HAP-1 (cell line): ENCODE measurements at regions not wholly inside any gene's neighbourhood (a gene's known extent, or its start where the extent isn't known, plus 50 kb on each side); places are given as distances from the start of the nearest gene placed in this dataset.
"Not testable (repeated sequence)": the region's sequence is repeated elsewhere in the genome, so short reads cannot be mapped to it uniquely, and the experiment has no call there.

Experiments
- DNase-seq, 2 experiments: peaks; one replicate each; pipeline ENCODE4 v3.0.0-alpha.2; 2016 to 2020; ENCODE audit warnings: low spot score in 2 of 2
- H3K27me3 ChIP-seq: fragments of 250-450 bp; sonication (Bioruptor Pico); 2 replicates; pipeline ENCODE4 v1.5.1; 2020; ENCODE audit warnings: low read depth, mild to moderate bottlenecking, moderate library complexity
- H3K36me3 ChIP-seq: fragments of 250-450 bp; sonication (Bioruptor Pico); replicated peaks from 2 replicates; pipeline ENCODE4 v1.5.1; 2020; ENCODE audit warnings: mild to moderate bottlenecking
- H3K4me1 ChIP-seq: fragments of 250-450 bp; sonication (Bioruptor Pico); 2 replicates; pipeline ENCODE4 v1.5.1; 2020; ENCODE audit warnings: mild to moderate bottlenecking
- H3K4me3 ChIP-seq: fragments of 250-450 bp; sonication (Bioruptor Pico); 2 replicates; pipeline ENCODE4 v1.5.1; 2020; ENCODE audit warnings: mild to moderate bottlenecking, moderate library complexity
- H3K9me3 ChIP-seq: fragments of 250-450 bp; sonication (Bioruptor Pico); 2 replicates; pipeline ENCODE4 v1.5.1; 2020; ENCODE audit warnings: mild to moderate bottlenecking, moderate library complexity
- in situ Hi-C: fragments of 300-500 bp; cut with MboI; formaldehyde crosslinking; loops from 3 replicates; pipeline ENCODE4 v1.14.3; 2020; ENCODE audit warnings: low sequenced_read_pairs, inconsistent platforms, mixed read lengths

DNA sequence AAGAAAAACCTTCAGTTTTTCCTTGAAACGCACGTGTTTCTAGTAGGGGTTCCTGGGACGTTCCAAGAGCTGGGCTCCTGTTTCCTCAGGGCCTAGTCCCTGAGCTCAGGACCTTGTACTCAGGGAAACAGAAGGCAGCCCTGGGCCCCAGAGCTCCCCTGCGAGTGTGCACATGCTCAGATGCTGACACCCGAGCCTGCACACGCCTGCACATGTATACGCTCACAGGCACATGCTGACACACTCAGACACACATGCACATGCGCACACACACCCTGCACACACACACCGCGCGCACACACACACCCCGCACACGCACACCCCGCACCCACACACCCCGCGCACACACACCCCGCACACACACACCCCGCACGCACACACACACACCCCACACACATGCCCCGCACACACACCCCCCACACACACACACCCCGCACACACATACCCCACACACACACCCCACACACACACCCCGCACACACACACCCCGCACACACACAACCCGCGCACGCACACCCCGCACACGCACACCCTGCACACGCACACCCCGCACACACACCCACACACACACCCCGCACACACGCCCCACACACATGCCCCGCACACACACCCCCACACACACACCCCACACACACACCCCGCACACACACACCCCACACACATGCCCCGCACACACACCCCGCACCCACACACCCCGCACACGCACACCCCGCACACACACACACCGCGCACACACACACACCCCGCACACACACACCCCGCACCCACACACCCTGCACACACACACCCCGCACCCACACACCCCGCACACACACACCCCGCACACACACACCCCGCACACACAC is 52.2 kb downstream of the CALML3 start:
- peak in 1 of 2 experiments; percentile 23 for DNase-seq
- no peak overlapping the region for H3K4me3 ChIP-seq
- H3K27me3 ChIP-seq, result no peaks in the 10 kb centered on the region
- H3K4me1 ChIP-seq, result no peaks in the 10 kb centered on the region
- in situ Hi-C loops, result no loop called here
- H3K36me3 ChIP-seq, result no peaks in the 10 kb centered on the region
- H3K9me3 ChIP-seq, result no peaks in the 10 kb centered on the region

DNA sequence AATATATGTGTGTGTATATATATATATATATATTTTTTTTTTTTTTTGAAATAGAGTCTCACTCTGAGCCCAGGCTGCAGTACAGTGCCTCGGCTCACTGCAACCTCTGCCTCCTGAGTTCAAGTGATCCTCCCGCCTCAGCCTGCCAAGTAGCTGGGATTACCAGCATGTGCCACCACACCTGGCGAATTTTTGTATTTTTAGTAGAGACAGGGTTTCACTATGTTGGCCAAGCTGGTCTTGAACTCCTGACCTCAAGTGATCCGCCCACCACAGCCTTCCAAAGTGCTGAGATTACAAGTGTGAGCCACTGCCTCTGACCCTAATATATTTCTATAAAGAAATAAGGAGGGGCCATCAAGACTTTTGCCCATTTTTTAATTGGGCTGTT is 55.3 kb downstream of the CALML3 start:
- H3K4me3 ChIP-seq, H3K27me3 ChIP-seq, H3K4me1 ChIP-seq, in situ Hi-C loops, H3K36me3 ChIP-seq, DNase-seq, H3K9me3 ChIP-seq: not testable (repeated sequence)

DNA sequence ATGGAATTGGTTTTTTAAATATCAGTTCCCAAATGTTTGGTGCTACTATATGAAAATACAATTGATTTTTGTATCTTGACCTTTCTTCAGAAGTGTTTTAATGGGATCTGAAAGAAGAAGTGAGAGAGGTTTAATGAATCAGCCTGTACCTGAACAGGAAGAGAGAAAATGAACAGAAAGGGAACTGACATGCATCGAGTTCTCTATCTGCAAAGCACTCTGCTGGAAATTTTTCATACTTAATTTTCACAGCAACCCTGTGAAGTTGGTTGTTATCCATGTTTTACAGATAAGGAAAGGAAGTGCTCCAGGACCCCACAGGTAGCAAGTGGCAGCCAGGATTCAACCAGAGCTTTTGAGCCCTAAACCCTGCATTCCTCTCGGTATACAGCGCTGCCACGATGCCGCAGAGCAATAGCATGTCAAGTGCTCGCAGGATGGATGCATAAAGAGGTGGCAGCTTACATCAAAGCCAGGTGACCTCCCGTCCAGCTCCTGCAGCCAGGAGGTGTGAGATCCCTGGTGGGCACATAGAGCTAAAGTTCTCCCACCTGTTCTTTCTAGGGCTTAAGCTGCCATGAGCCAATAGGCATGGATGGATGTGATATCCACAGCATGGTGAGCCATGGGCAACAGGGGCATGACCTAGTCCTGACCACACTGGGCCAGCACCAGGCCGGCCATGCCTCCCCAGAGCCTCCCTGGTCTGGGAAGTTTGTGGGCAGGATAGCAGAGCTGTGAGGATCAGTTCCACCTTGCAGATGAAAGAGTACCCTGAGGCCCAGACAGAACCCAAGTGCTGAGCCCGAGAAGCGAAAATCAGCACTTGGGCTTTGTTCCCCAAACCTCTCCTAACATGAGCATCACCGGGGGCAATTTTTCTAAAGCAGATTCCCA is 57.2 kb downstream of the CALML3 start:
- H3K27me3 ChIP-seq, result no peaks in the 10 kb centered on the region
- no peak for DNase-seq
- H3K9me3 ChIP-seq, result no peaks in the 10 kb centered on the region
- in situ Hi-C loops, result no loop called here
- no peaks in the 10 kb centered on the region for H3K4me1 ChIP-seq
- no peaks in the 10 kb centered on the region for H3K36me3 ChIP-seq
- no peak overlapping the region for H3K4me3 ChIP-seq

DNA sequence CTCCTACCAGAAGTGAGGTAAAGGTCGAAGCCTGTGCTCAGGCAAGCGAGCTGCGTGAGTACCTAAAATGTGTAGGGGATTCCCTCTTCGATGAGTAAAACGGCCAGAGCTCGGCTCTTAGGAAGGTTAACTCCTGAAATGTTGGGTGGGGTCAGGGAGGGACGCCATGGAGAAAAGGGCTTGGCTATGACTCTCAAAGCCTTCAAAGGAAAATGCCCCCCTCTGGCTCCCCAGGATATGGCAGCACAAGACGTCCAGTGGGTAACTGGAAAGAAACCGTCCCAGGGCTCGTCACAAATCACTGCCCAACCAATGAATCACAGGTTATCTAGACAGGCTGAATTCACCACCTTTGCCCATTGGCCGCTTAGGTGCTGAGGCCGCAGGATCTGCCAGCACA is 58.0 kb downstream of the CALML3 start:
- Histone ChIP-seq H3K4me3 (no peak overlapping the region), H3K27me3 (no peaks in the 10 kb centered on the region), H3K36me3 (no peaks in the 10 kb centered on the region), H3K9me3 (no peaks in the 10 kb centered on the region), H3K4me1 (no peaks in the 10 kb centered on the region)
- DNase-seq, result peak in 1 of 2 experiments; percentile 20
- in situ Hi-C loops, result no loop called here

DNA sequence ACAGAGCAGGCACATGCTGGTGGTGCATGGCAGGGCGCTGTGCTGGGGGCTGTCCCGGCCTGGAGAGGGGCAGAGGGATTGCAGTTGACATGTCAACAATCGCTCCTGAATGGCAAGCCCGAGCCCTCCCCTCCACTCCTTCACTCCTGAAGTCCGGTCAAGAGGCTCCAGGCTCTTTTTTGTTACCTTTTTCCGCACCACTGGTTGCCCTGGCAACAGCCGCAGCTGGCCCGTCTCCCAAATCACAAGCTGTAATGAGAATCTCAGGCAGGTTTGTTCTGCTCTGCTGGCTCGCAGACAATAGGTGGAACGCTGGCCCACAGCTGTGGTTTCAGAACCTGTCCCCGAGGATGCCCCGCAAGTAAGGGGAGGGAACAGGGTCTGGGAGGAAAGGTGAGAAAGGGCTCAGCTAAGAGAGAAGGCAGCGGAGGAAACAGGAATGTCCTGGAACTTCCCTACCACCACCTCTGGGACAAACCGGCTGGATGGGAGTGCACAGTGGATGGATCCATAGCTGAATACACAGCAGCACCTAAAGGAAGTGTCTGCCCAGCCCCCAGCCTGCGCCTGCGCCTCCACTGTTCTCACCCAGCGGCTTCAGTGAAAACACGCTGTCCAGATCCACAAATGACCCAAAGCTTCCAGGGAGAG is 58.9 kb downstream of the CALML3 start:
- H3K4me1 ChIP-seq, result no peaks in the 10 kb centered on the region
- no peaks in the 10 kb centered on the region for H3K36me3 ChIP-seq
- no peak overlapping the region for H3K4me3 ChIP-seq
- no peaks in the 10 kb centered on the region for H3K9me3 ChIP-seq
- in situ Hi-C loops, result no loop called here
- peak; percentile 13 to 61 for DNase-seq
- no peaks in the 10 kb centered on the region for H3K27me3 ChIP-seq

DNA sequence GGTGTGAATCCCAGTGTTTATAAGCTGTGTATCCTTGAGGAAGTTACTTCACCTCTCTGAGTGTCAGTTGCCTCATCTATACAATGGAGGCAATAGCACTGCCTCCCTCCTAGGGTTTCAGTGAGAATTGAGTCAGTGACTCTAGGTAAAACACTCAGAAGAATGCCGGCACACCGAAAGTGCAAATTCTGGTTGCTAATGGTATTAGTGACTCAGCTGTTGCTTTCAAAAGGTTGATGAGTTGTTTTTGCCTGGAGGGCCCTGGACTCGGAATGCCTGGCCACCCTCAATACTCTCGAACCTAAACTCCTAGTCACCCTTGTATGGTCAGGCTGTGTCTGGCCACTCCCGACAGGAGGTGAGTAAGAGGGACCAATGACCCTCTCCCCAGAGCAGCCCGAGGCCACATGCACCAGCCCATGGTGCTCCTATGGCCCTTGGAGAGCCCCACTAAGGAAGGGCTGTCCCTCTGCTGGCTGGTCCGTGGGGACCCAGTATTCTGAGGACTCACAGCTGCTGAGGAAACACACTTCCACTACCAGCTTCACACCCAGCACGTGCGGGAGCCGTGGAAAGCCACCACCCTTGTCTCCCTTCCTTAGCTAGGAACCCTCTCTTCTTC is 60.2 kb downstream of the CALML3 start:
- no peaks in the 10 kb centered on the region for H3K27me3 ChIP-seq
- H3K4me1 ChIP-seq, result no peaks in the 10 kb centered on the region
- no peaks in the 10 kb centered on the region for H3K9me3 ChIP-seq
- in situ Hi-C loops, result no loop called here
- no peak for DNase-seq
- H3K36me3 ChIP-seq, result no peaks in the 10 kb centered on the region
- no peak overlapping the region for H3K4me3 ChIP-seq

DNA sequence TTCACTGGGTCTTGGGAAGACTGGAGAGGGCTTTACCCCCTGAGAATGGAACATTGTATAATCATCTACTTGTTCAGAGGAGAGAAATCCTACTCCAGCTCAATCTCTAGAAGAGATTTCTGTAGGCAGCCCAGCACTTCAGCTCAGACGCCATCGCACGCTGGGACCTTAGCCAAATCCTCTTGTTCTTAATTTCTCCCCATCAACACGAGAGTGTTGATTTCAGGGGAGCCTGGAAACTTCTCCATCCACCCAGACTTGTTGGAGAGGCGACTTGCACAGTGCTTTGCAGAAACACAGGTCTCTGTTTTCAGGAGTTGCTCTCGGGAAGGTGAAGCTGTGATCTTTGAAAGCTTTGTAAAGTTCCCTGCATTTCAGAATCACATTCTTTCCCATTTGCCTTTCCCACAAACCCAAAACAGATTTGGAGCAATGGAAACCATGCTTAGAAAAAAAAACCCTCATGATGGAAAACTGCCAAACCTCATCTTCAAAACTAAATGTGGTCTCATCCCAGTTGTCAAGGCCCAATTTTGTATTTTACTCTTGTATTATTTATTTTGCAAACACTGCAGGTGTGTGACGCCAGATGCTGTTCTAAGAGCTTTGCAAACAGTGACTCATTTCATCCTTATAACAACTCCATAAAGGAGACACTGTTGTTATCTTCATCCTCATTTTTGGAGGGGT is 60.9 kb downstream of the CALML3 start:
- no peaks in the 10 kb centered on the region for H3K27me3 ChIP-seq
- no peak for DNase-seq
- H3K36me3 ChIP-seq, result no peaks in the 10 kb centered on the region
- no peaks in the 10 kb centered on the region for H3K9me3 ChIP-seq
- H3K4me1 ChIP-seq, result no peaks in the 10 kb centered on the region
- in situ Hi-C loops, result no loop called here
- no peak overlapping the region for H3K4me3 ChIP-seq

DNA sequence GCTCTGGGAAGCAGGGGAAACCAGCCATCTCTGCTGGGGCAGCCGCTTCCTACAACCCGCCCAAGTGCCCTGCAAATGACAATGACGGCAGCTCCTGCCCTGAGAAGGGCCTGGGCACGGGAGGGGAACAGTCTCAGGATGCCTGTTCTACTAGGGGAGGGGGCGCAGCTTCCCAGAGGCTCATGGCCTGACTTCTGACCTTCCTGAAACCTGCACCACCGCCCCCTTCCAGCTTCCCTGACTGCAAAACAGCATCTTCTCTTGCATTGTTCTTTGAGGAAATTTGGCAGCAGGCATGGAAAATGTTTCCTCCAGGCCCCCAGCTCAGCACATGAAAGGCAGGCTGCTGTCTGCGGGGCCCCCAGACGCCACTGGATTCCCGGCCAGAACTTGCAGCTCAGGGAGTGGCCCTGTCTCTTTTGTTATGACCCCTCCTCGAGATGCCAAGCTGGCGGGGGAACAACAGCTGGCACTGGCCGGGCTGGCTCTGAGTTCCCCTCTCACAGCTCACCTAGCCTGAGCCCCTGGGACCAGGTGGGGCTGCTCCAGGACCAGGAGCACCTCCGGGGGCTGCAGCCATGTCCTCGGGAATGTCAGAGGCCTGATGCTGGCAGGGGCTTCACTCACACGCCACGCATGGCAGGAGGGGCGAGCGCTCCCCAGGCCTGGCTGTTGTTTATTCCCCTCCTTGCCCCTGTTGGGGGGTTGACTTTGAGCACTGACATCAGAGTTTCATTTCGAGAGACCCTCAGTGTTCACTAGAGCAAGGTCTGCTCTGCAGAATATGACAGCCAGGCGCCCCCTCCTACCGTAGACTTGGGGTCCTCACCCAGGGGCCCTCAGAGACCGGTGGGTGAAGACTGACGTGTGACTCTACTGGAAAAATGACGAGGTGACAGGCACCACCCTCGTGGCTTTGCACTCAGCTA is 62.7 kb downstream of the CALML3 start:
- DNase-seq, result no peak
- H3K4me3 ChIP-seq, result no peak overlapping the region
- H3K9me3 ChIP-seq, result no peaks in the 10 kb centered on the region
- no peaks in the 10 kb centered on the region for H3K4me1 ChIP-seq
- in situ Hi-C loops, result no loop called here
- no peaks in the 10 kb centered on the region for H3K27me3 ChIP-seq
- no peaks in the 10 kb centered on the region for H3K36me3 ChIP-seq

DNA sequence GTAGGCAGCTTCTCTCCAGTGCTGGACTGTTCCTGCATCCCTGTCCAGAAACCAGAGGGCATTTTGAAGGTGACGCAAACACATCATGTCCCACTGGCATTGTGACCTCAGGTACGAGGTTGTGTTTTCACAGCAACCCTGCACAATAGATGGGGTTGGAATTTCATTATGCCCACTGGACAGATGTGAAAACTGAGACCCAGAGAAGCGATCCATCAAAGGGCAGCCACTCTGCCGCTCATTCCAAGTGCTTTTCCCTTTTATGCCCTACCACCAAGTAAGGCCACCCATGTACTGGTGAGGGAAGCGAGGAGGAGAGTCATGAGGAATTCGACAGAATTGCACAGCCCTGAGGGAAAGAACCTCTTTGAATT is 63.3 kb downstream of the CALML3 start:
- no peak overlapping the region for H3K4me3 ChIP-seq

DNA sequence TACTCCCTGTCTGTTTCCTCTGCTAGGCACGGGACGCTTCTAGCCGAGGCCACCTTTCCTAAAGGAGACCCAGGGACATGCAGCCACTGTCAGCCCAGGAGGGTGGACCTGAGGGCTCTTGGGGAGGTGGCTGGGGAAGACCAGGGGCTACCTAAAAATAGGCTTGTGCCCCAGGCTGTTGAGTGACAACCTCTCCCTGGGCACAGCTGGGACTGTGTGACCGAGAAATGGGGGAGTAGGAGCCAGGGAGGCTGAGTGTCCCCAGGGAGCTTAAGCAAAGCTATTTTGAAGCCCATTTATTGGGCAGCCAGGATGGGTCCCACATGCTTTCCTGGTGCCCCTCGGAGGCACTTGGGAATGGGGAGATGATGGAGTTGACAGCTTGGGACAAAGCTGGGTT is 63.8 kb downstream of the CALML3 start:
- Histone ChIP-seq H3K4me1 (no peaks in the 10 kb centered on the region), H3K9me3 (no peaks in the 10 kb centered on the region), H3K27me3 (no peaks in the 10 kb centered on the region), H3K4me3 (no peak overlapping the region), H3K36me3 (no peaks in the 10 kb centered on the region)
- no peak for DNase-seq
- in situ Hi-C loops, result no loop called here

More for the DNA sequence above, 63.3 kb downstream of the CALML3 start:
- H3K27me3 ChIP-seq, result no peaks in the 10 kb centered on the region
- H3K4me1 ChIP-seq, result no peaks in the 10 kb centered on the region
- no peaks in the 10 kb centered on the region for H3K36me3 ChIP-seq
- in situ Hi-C loops, result no loop called here
- no peaks in the 10 kb centered on the region for H3K9me3 ChIP-seq
- no peak for DNase-seq
